IMR-90 (cell line): ENCODE measurements at regions not wholly inside any gene's neighbourhood (a gene's known extent, or its start where the extent isn't known, plus 50 kb on each side); places are given as distances from the start of the nearest gene placed in this dataset.

Source experiments
- ATAC-seq: fragments of 200-7000 bp; cut with Tn5 transposase; 2 replicates; pipeline ENCODE4 v1.9.1; 2020; ENCODE audit warnings: low read depth, mild to moderate bottlenecking, moderate library complexity
- BruUV-seq: library from RNA; stranded (reverse); fragments of 400-500 nt; replicated peaks from 2 replicates; lab custom pipeline; 2021; lab: Mats Ljungman, UMichigan
- CTCF ChIA-PET: fragments of 300-600 bp; formaldehyde crosslinking; extraction: SDS; loops from one replicate; lab custom pipeline; 2021; ENCODE audit warnings: antibody characterized with exemption; lab: Yijun Ruan, JAX
- POLR2A ChIA-PET: fragments of 300-600 bp; sonication (Branson Sonifier 250); formaldehyde crosslinking; loops from one replicate; lab custom pipeline; 2022; ENCODE audit warnings: antibody characterized with exemption; ENCODE audit not compliant: unreplicated experiment; lab: Charles Lee
- DNase-seq: peaks from one replicate; pipeline ENCODE4 v3.0.0; 2013
- H2AFZ ChIP-seq: replicated peaks from 2 replicates; pipeline ENCODE3; 2013; ENCODE audit warnings: low read length, mild to moderate bottlenecking; ENCODE audit not compliant: poor library complexity
- H2AK5ac ChIP-seq: 2 replicates; pipeline ENCODE4 v1.6.1; 2013; ENCODE audit warnings: low read depth, low read length, inconsistent platforms
- H2AK9ac ChIP-seq: replicated peaks from 2 replicates; pipeline ENCODE3; 2013; ENCODE audit warnings: mild to moderate bottlenecking, low read depth, low read length, moderate library complexity; ENCODE audit not compliant: poor library complexity
- H2BK120ac ChIP-seq: 2 replicates; pipeline ENCODE4 v1.6.1; 2013; ENCODE audit warnings: low read depth, low read length, inconsistent platforms
- H2BK15ac ChIP-seq: 3 replicates; pipeline ENCODE4 v1.6.1; 2013; ENCODE audit warnings: low read depth, low read length, inconsistent platforms
- H2BK20ac ChIP-seq: 2 replicates; pipeline ENCODE4 v1.6.1; 2013; ENCODE audit warnings: low read depth, mild to moderate bottlenecking, inconsistent platforms, low read length, moderate library complexity
- H2BK5ac ChIP-seq: 2 replicates; pipeline ENCODE4 v1.6.1; 2013; ENCODE audit warnings: mild to moderate bottlenecking, low read depth, low read length, inconsistent platforms; ENCODE audit not compliant: poor library complexity, severe bottlenecking
- H3K14ac ChIP-seq: replicated peaks from 2 replicates; pipeline ENCODE4 v1.6.1; 2013; ENCODE audit warnings: low read depth, low read length, inconsistent platforms
- H3K18ac ChIP-seq: 2 replicates; pipeline ENCODE4 v1.6.1; 2013; ENCODE audit warnings: low read depth, low read length, control low read depth
- H3K23ac ChIP-seq: 2 replicates; pipeline ENCODE4 v1.6.1; 2013; ENCODE audit warnings: low read depth, low read length, inconsistent platforms
- H3K27ac ChIP-seq: 2 replicates; pipeline ENCODE4 v1.5.1; 2013; ENCODE audit warnings: mild to moderate bottlenecking, control low read depth, low read length; ENCODE audit not compliant: insufficient read depth
- H3K27me3 ChIP-seq: 2 replicates; pipeline ENCODE4 v1.6.1; 2013; ENCODE audit warnings: low read length; ENCODE audit not compliant: control insufficient read depth, insufficient read depth
- H3K36me3 ChIP-seq: 2 replicates; pipeline ENCODE4 v1.6.1; 2013; ENCODE audit warnings: low read length, mixed read lengths; ENCODE audit not compliant: control insufficient read depth, insufficient read depth
- H3K4ac ChIP-seq: 2 replicates; pipeline ENCODE4 v1.6.1; 2013; ENCODE audit warnings: low read depth, low read length, inconsistent platforms
- H3K4me1 ChIP-seq: 2 replicates; pipeline ENCODE4 v1.6.1; 2013; ENCODE audit warnings: low read length, mixed read lengths; ENCODE audit not compliant: control insufficient read depth, insufficient read depth
- H3K4me2 ChIP-seq: 2 replicates; pipeline ENCODE4 v1.6.1; 2013; ENCODE audit warnings: low read depth, mild to moderate bottlenecking, control low read depth, low read length, moderate library complexity
- H3K4me3 ChIP-seq: 2 replicates; pipeline ENCODE4 v1.5.1; 2013; ENCODE audit warnings: low read depth, mild to moderate bottlenecking, control low read depth, low read length, moderate library complexity; ENCODE audit not compliant: insufficient read depth
- H3K56ac ChIP-seq: 2 replicates; pipeline ENCODE4 v1.6.1; 2013; ENCODE audit warnings: low read length, inconsistent platforms; ENCODE audit not compliant: insufficient read depth; ENCODE audit errors: extremely low read depth
- H3K79me1 ChIP-seq, 2 experiments: 2 replicates each; pipeline ENCODE4 v1.6.1; 2013; ENCODE audit warnings: low read length in 2 of 2, inconsistent platforms in 1 of 2, low read depth in 1 of 2
- H3K9ac ChIP-seq: 2 replicates; pipeline ENCODE4 v1.6.1; 2013; ENCODE audit warnings: low read depth, low read length, control low read depth
- H3K9me1 ChIP-seq: 2 replicates; pipeline ENCODE4 v1.6.1; 2013; ENCODE audit warnings: low read length, inconsistent platforms; ENCODE audit not compliant: insufficient read depth
- H3K9me3 ChIP-seq: 2 replicates; pipeline ENCODE4 v1.6.1; 2013; ENCODE audit warnings: low read length; ENCODE audit not compliant: control insufficient read depth, insufficient read depth
- H4K20me1 ChIP-seq: 2 replicates; pipeline ENCODE4 v1.6.1; 2013; ENCODE audit warnings: low read length, inconsistent platforms; ENCODE audit not compliant: insufficient read depth
- H4K5ac ChIP-seq: 2 replicates; pipeline ENCODE4 v1.6.1; 2013; ENCODE audit warnings: mild to moderate bottlenecking, low read depth, low read length, control low read depth
- H4K8ac ChIP-seq, 2 experiments: 2 replicates each; pipeline ENCODE4 v1.6.1; 2013; ENCODE audit warnings: low read depth in 2 of 2, low read length in 2 of 2, control low read depth in 1 of 2, inconsistent platforms in 1 of 2
- H4K91ac ChIP-seq: 2 replicates; pipeline ENCODE4 v1.6.1; 2013; ENCODE audit warnings: low read depth, low read length, inconsistent platforms; ENCODE audit not compliant: insufficient read depth
- BHLHE40 ChIP-seq: fragments of 150-350 bp; IDR thresholded peaks from 2 replicates; pipeline ENCODE4 v1.6.1; 2016; ENCODE audit warnings: mild to moderate bottlenecking, low read depth, low read length
- MAZ ChIP-seq: IDR thresholded peaks from 2 replicates; pipeline ENCODE4 v1.6.1; 2012; ENCODE audit warnings: low read depth, mild to moderate bottlenecking, low read length, improper control_type of control experiment, moderate library complexity, borderline replicate concordance
- POLR2A ChIP-seq: IDR thresholded peaks from 2 replicates; pipeline ENCODE4 v1.6.1; 2012; ENCODE audit warnings: mild to moderate bottlenecking, low read depth, low read length
- RAD21 ChIP-seq: IDR thresholded peaks from 2 replicates; pipeline ENCODE4 v1.6.1; 2012; ENCODE audit warnings: low read length, improper control_type of control experiment
- RFX5 ChIP-seq: IDR thresholded peaks from 2 replicates; pipeline ENCODE4 v1.8.0; 2012; ENCODE audit warnings: low read depth, mild to moderate bottlenecking, low read length, moderate library complexity
- SMC3 ChIP-seq: fragments of 150-350 bp; IDR thresholded peaks from 2 replicates; pipeline ENCODE4 v1.6.1; 2016; ENCODE audit warnings: low read depth, mild to moderate bottlenecking, antibody characterized with exemption, low read length, moderate library complexity
- WGBS, 2 experiments: methylation state at CpG; one replicate each; pipeline versions ENCODE4 v1.1.5 to v1.1.7; 2013; ENCODE audit warnings: missing lambda C conversion rate in 2 of 2; ENCODE audit not compliant: insufficient read length in 1 of 2; ENCODE audit errors: extremely low coverage in 2 of 2; 5-methylcytosine and 5-hydroxymethylcytosine counted together
- dilution Hi-C: fragments of 300-500 bp; cut with HindIII; formaldehyde crosslinking; loops from one replicate; pipeline ENCODE4 v1.14.3; 2018; ENCODE audit warnings: low sequenced_read_pairs; ENCODE audit not compliant: unreplicated experiment
- in situ Hi-C: fragments of 300-500 bp; cut with MboI; formaldehyde crosslinking; loops from 3 replicates; pipeline ENCODE4 v1.14.3; 2019; ENCODE audit warnings: low sequenced_read_pairs, inconsistent platforms, mixed read lengths
- intact Hi-C: fragments of 100-400 bp; cut with micrococcal nuclease; formaldehyde crosslinking; loops from 2 replicates; pipeline ENCODE4 v1.10.0; 2022
- TF ChIP-seq, protein P1 (sequence below): fragments of 150-350 bp; IDR thresholded peaks from 2 replicates; pipeline ENCODE4 v1.6.1; 2016; ENCODE audit warnings: low read depth, mild to moderate bottlenecking, low read length, moderate library complexity, borderline replicate concordance

DNA sequence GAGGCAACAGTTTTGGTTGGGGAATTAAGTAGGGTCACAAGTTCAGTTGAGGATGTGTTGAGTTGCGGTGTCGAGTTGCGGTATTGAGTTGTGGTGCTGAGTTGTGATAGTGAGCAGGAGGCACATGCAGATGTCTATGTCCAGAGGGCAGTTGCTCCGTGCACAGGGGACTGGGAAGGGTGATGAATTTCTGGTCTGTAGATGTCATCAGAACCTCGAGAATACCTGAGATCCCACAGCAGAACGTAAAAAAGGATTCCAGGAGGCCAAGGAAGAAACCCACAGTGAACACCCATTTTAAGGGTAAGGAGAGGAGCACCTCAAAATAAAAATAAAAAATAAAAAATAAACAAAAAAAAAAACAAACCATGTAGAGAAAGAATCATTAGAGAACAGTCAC, 354.4 kb upstream of the ARGLU1 start:
- H3K9me3 ChIP-seq, result no peaks in the 10 kb centered on the region
- H2BK20ac ChIP-seq, result no peak overlapping the region
- no peak overlapping the region for H3K4me3 ChIP-seq
- no peak overlapping the region for H2BK15ac ChIP-seq
- no peak for DNase-seq
- CTCF ChIA-PET, result interaction anchor here (0.6 to 0.7 kb wide), 2 partner anchors 179 to 996 kb away, joined by 3 to 6 read pairs; no protein-coding TSS in a partner anchor
- no peak overlapping the region for H3K4me2 ChIP-seq
- H3K18ac ChIP-seq, result no peak overlapping the region
- H2AK9ac ChIP-seq, result no peak overlapping the region
- no peaks in the 10 kb centered on the region for H3K79me1 ChIP-seq
- H2AFZ ChIP-seq, result no peak overlapping the region
- no peak overlapping the region for H3K56ac ChIP-seq
- POLR2A ChIA-PET, result no interaction called here
- no peak overlapping the region for H4K8ac ChIP-seq
- ATAC-seq, result no peak
- H2BK120ac ChIP-seq, result no peak overlapping the region
- H4K20me1 ChIP-seq, result no peaks in the 10 kb centered on the region
- H2BK5ac ChIP-seq, result no peak overlapping the region
- H3K4ac ChIP-seq, result no peak overlapping the region
- no peak overlapping the region for H4K91ac ChIP-seq
- dilution Hi-C loops (no loop called here), intact Hi-C loops (no loop called here), in situ Hi-C loops (loop anchor here (25.0 kb wide), 1 partner anchor 190 kb away; no protein-coding TSS in a partner anchor)
- WGBS, 2 experiments, result 100% methylated on average over 3 of the region's 6 CpGs; no CpG with 5 or more reads in 1 of the 2 experiments
- H3K36me3 ChIP-seq, result no peaks in the 10 kb centered on the region
- H3K4me1 ChIP-seq, result no peaks in the 10 kb centered on the region
- H3K9ac ChIP-seq, result no peak overlapping the region
- H2AK5ac ChIP-seq, result no peak overlapping the region
- no peak overlapping the region for H3K23ac ChIP-seq
- H4K5ac ChIP-seq, result no peak overlapping the region
- peaks cover 4% of the 10 kb centered on the region for H3K27me3 ChIP-seq
- no peak overlapping the region for H3K14ac ChIP-seq
- no peaks in the 10 kb centered on the region for H3K9me1 ChIP-seq
- BruUV-seq, result no TSS peak
- H3K27ac ChIP-seq, result no peak overlapping the region
- TF ChIP-seq BHLHE40, result no peak
- no peak for TF ChIP-seq RAD21
- no peak for TF ChIP-seq RFX5
- TF ChIP-seq MAZ, result no peak
- TF ChIP-seq SMC3, result no peak
- TF ChIP-seq POLR2A, result no peak
- TF ChIP-seq, protein P1, sequence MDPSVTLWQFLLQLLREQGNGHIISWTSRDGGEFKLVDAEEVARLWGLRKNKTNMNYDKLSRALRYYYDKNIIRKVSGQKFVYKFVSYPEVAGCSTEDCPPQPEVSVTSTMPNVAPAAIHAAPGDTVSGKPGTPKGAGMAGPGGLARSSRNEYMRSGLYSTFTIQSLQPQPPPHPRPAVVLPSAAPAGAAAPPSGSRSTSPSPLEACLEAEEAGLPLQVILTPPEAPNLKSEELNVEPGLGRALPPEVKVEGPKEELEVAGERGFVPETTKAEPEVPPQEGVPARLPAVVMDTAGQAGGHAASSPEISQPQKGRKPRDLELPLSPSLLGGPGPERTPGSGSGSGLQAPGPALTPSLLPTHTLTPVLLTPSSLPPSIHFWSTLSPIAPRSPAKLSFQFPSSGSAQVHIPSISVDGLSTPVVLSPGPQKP, result no peak
